Mammary epithelial cell (primary cell): ENCODE measurements at regions not wholly inside any gene's neighbourhood (a gene's known extent, or its start where the extent isn't known, plus 50 kb on each side); places are given as distances from the start of the nearest gene placed in this dataset.

ENCODE experiments used
- EZH2 ChIP-seq: IDR thresholded peaks from 2 replicates; pipeline ENCODE4 v1.6.1; 2012; ENCODE audit warnings: low read length, inconsistent platforms, borderline replicate concordance
- TF ChIP-seq, protein P1 (sequence below), 2 donors: IDR thresholded peaks in 1 of 2; conservative IDR thresholded peaks in 1 of 2; 2 replicates each; pipeline ENCODE4 v1.5.1; 2011 to 2012; ENCODE audit warnings: inconsistent platforms in 2 of 2, low read length in 2 of 2, mild to moderate bottlenecking in 2 of 2, control low read depth in 1 of 2, low read depth in 1 of 2; ENCODE audit not compliant: insufficient read depth in 1 of 2; ENCODE audit errors: extremely low read depth in 1 of 2

GRCh38 chr2:146665800-146666199 lies 1179.0 kb upstream of the ACVR2A start:
- no peak for TF ChIP-seq EZH2
- TF ChIP-seq, protein P1, sequence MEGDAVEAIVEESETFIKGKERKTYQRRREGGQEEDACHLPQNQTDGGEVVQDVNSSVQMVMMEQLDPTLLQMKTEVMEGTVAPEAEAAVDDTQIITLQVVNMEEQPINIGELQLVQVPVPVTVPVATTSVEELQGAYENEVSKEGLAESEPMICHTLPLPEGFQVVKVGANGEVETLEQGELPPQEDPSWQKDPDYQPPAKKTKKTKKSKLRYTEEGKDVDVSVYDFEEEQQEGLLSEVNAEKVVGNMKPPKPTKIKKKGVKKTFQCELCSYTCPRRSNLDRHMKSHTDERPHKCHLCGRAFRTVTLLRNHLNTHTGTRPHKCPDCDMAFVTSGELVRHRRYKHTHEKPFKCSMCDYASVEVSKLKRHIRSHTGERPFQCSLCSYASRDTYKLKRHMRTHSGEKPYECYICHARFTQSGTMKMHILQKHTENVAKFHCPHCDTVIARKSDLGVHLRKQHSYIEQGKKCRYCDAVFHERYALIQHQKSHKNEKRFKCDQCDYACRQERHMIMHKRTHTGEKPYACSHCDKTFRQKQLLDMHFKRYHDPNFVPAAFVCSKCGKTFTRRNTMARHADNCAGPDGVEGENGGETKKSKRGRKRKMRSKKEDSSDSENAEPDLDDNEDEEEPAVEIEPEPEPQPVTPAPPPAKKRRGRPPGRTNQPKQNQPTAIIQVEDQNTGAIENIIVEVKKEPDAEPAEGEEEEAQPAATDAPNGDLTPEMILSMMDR (conservative IDR thresholded peaks at IDR 0.05 in 1 of 2, IDR thresholded peaks at IDR 0.05 in 1 of 2; ENCODE audit: extremely low read depth in 1 of 2, insufficient read depth in 1 of 2, low read depth in 1 of 2, low read length in 2 of 2), result no peak
